Osteoblast (primary cell): ENCODE measurements at regions not wholly inside any gene's neighbourhood (a gene's known extent, or its start where the extent isn't known, plus 50 kb on each side); places are given as distances from the start of the nearest gene placed in this dataset.

ENCODE experiments used
- DNase-seq: peaks from one replicate; pipeline ENCODE4 v3.0.0; 2011; ENCODE audit warnings: low spot score, mixed read lengths; ENCODE audit not compliant: insufficient read length; ENCODE audit errors: missing footprints
- H2AFZ ChIP-seq: 2 replicates; pipeline ENCODE4 v1.6.0; 2011; ENCODE audit warnings: mild to moderate bottlenecking, low read length
- H3K27ac ChIP-seq: 2 replicates; pipeline ENCODE4 v1.5.1; 2011; ENCODE audit warnings: mild to moderate bottlenecking, low read depth, low read length, moderate library complexity
- H3K27me3 ChIP-seq: 2 replicates; pipeline ENCODE4 v1.6.0; 2012; ENCODE audit warnings: mild to moderate bottlenecking, control low read depth, inconsistent platforms, low read length, moderate library complexity; ENCODE audit not compliant: insufficient read depth
- H3K36me3 ChIP-seq: 2 replicates; pipeline ENCODE4 v1.5.1; 2011; ENCODE audit warnings: mild to moderate bottlenecking, low read length, control low read depth, moderate library complexity; ENCODE audit not compliant: insufficient read depth
- H3K4me1 ChIP-seq: 2 replicates; pipeline ENCODE4 v1.5.1; 2011; ENCODE audit warnings: mild to moderate bottlenecking, low read length, control low read depth, moderate library complexity; ENCODE audit not compliant: insufficient read depth
- H3K4me2 ChIP-seq: 2 replicates; pipeline ENCODE4 v1.6.0; 2011; ENCODE audit warnings: mild to moderate bottlenecking, low read length; ENCODE audit not compliant: insufficient read depth
- H3K4me3 ChIP-seq: fragments of 200-600 bp; sonication (generic); 3 replicates; pipeline ENCODE4 v1.5.1; 2012; ENCODE audit warnings: mild to moderate bottlenecking, low read length, inconsistent platforms; ENCODE audit not compliant: insufficient read depth
- H3K79me2 ChIP-seq: 2 replicates; pipeline ENCODE4 v1.6.0; 2012; ENCODE audit warnings: mild to moderate bottlenecking, low read length, control low read depth, inconsistent platforms; ENCODE audit not compliant: insufficient read depth
- H3K9me3 ChIP-seq: 2 replicates; pipeline ENCODE4 v1.5.1; 2011; ENCODE audit warnings: low read depth, low read length, control low read depth
- H4K20me1 ChIP-seq: 2 replicates; pipeline ENCODE4 v1.6.0; 2012; ENCODE audit warnings: mild to moderate bottlenecking, low read length, control low read depth; ENCODE audit not compliant: insufficient read depth
- CTCF ChIP-seq: IDR thresholded peaks from 2 replicates; pipeline ENCODE4 v1.5.1; 2011; ENCODE audit warnings: mild to moderate bottlenecking, low read depth, low read length, moderate library complexity; ENCODE audit errors: extremely low read depth

GRCh38 chr12:116398193-116398592 lies 120.7 kb upstream of the MED13L start:
- H3K36me3 ChIP-seq = no peaks in the 10 kb centered on the region
- no peaks in the 10 kb centered on the region for H3K27me3 ChIP-seq
- no peak for TF ChIP-seq CTCF
- H3K27ac ChIP-seq = no peak overlapping the region
- no peak overlapping the region for H2AFZ ChIP-seq
- no peaks in the 10 kb centered on the region for H3K79me2 ChIP-seq
- DNase-seq = no peak
- no peaks in the 10 kb centered on the region for H4K20me1 ChIP-seq
- no peaks in the 10 kb centered on the region for H3K4me1 ChIP-seq
- H3K4me3 ChIP-seq = no peak overlapping the region
- no peak overlapping the region for H3K4me2 ChIP-seq
- H3K9me3 ChIP-seq = no peaks in the 10 kb centered on the region

- no peak for TF ChIP-seq CTCF
- Histone ChIP-seq H3K79me2 (no peaks in the 10 kb centered on the region), H3K36me3 (no peaks in the 10 kb centered on the region), H4K20me1 (no peaks in the 10 kb centered on the region), H3K4me3 (no peak overlapping the region), H2AFZ (no peak overlapping the region), H3K9me3 (no peaks in the 10 kb centered on the region), H3K27me3 (no peaks in the 10 kb centered on the region), H3K4me2 (no peak overlapping the region), H3K4me1 (no peaks in the 10 kb centered on the region), H3K27ac (no peak overlapping the region)
- DNase-seq = no peak
Measured at GRCh38 chr12:116399055-116399454, 121.6 kb upstream of the MED13L start.

DNA sequence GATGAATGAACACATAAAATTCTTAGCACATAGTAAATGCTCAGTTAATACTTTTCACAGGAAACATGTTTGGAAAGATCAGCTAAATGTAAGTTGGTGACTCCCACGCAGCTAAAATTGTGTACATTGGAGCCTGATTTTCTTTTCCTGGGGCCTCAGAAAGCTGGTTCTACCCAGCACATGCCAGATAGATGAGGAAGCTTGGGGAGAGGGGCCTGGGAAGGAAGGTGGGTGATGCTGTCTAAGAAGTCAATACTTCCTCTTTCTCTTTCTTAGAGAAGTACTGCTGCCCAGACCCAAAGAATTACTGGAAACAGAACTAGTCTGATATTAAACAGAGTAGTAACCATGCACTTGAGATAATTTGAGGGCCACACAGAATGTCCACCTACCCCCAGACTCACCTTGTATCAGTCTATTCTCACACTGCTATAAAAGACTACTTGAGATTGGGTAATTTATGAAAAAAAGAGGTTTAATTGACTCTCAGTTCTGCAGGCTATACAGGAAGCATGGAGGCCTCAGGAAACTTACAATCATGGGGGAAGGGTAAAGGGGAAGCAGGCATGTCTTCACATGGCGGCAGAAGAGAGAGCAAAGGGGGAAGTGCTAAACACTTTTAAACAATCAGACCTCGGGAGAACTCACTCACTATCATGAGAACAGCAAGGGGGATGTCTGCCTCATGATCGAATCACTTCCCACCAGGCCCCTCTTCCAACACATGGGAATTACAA lies 123.3 kb upstream of the MED13L start:
- Histone ChIP-seq H4K20me1 (no peaks in the 10 kb centered on the region), H3K4me3 (no peak overlapping the region), H3K27ac (no peak overlapping the region), H2AFZ (no peak overlapping the region), H3K79me2 (no peaks in the 10 kb centered on the region), H3K27me3 (no peaks in the 10 kb centered on the region), H3K9me3 (no peaks in the 10 kb centered on the region), H3K36me3 (no peaks in the 10 kb centered on the region), H3K4me1 (no peaks in the 10 kb centered on the region), H3K4me2 (no peak overlapping the region)
- no peak for DNase-seq
- no peak for TF ChIP-seq CTCF

DNA sequence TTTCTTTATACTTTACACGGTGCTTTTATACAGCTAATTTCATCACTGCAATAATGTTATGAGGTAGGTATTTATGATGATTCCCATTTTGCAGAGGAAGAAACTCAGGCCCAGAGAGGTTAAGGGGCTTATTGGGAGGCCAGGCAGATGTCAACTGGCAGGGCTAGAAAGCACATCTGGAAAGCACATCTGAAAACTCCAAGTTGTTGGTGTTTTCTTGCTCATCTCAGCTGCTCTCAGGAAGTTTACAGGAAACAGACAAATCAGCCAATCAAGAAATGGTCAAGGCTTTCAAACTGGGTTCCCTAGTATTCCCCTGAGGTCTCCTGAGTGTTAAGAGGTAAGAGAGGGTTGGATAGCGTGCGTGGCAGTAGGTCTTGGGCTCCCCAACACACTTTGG lies 124.1 kb upstream of the MED13L start:
- Histone ChIP-seq H3K9me3 (no peaks in the 10 kb centered on the region), H4K20me1 (no peaks in the 10 kb centered on the region), H3K27me3 (no peaks in the 10 kb centered on the region), H3K4me2 (no peak overlapping the region), H3K79me2 (no peaks in the 10 kb centered on the region), H2AFZ (no peak overlapping the region), H3K4me3 (no peak overlapping the region), H3K4me1 (peaks cover 7% of the 10 kb centered on the region), H3K27ac (no peak overlapping the region), H3K36me3 (no peaks in the 10 kb centered on the region)
- no peak for TF ChIP-seq CTCF
- DNase-seq = no peak
